ENCODE measurements at regions not wholly inside any gene's neighbourhood (a gene's known extent, or its start where the extent isn't known, plus 50 kb on each side); places are given as distances from the start of the nearest gene placed in this dataset.

GRCh38 chr17:70313086-70313852 lies 143.9 kb downstream of the KCNJ2 start:
- H3K4me3 ChIP-seq, result no peak overlapping the region
- 59% methylated on average over 11 of the region's 11 CpGs for WGBS
- no peak for DNase-seq (ENCODE audit: low spot score in 2 of 2)
- no peaks in the 10 kb centered on the region for H3K9me3 ChIP-seq
- no peak overlapping the region for H3K27ac ChIP-seq
- TF ChIP-seq CTCF (IDR thresholded peaks at IDR 0.05) (no peak), EP300 (IDR thresholded peaks at IDR 0.05) (no peak), POLR2A (IDR thresholded peaks at IDR 0.05) (no peak), POLR2AphosphoS5 (IDR thresholded peaks at IDR 0.05) (no peak)
- H3K27me3 ChIP-seq, result no peaks in the 10 kb centered on the region
- no peaks in the 10 kb centered on the region for H3K36me3 ChIP-seq
- no peaks in the 10 kb centered on the region for H3K4me1 ChIP-seq

- no peak for DNase-seq (ENCODE audit: low spot score in 2 of 2)
- Histone ChIP-seq H3K9me3 (no peaks in the 10 kb centered on the region), H3K27ac (no peak overlapping the region), H3K4me1 (no peaks in the 10 kb centered on the region), H3K27me3 (no peaks in the 10 kb centered on the region), H3K36me3 (no peaks in the 10 kb centered on the region), H3K4me3 (no peak overlapping the region)
- WGBS, result 84% methylated on average over 2 of the region's 2 CpGs
- TF ChIP-seq CTCF (IDR thresholded peaks at IDR 0.05), result no peak
Measured at GRCh38 chr17:70314096-70314495, 144.8 kb downstream of the KCNJ2 start.

GRCh38 chr17:70314506-70314905 lies 145.2 kb downstream of the KCNJ2 start:
- Histone ChIP-seq H3K27me3 (no peaks in the 10 kb centered on the region), H3K4me1 (no peaks in the 10 kb centered on the region), H3K36me3 (no peaks in the 10 kb centered on the region), H3K9me3 (no peaks in the 10 kb centered on the region), H3K27ac (no peak overlapping the region), H3K4me3 (no peak overlapping the region)
- WGBS, result 81% methylated on average over 6 of the region's 6 CpGs
- DNase-seq (ENCODE audit: low spot score in 2 of 2), result no peak
- TF ChIP-seq POLR2A (IDR thresholded peaks at IDR 0.05) (no peak), POLR2AphosphoS5 (IDR thresholded peaks at IDR 0.05) (no peak), CTCF (IDR thresholded peaks at IDR 0.05) (no peak), EP300 (IDR thresholded peaks at IDR 0.05) (no peak)

- WGBS, result 36% methylated on average over 1 of the region's 1 CpG
- Histone ChIP-seq H3K27me3 (no peaks in the 10 kb centered on the region), H3K36me3 (no peaks in the 10 kb centered on the region), H3K27ac (no peak overlapping the region), H3K4me1 (no peaks in the 10 kb centered on the region), H3K4me3 (no peak overlapping the region), H3K9me3 (no peaks in the 10 kb centered on the region)
- no peak for TF ChIP-seq EP300 (IDR thresholded peaks at IDR 0.05)
- no peak for TF ChIP-seq POLR2AphosphoS5 (IDR thresholded peaks at IDR 0.05)
- no peak for TF ChIP-seq POLR2A (IDR thresholded peaks at IDR 0.05)
- TF ChIP-seq CTCF (IDR thresholded peaks at IDR 0.05), result no peak
- no peak for DNase-seq (ENCODE audit: low spot score in 2 of 2)
Measured at GRCh38 chr17:70317421-70317820, 148.1 kb downstream of the KCNJ2 start.

GRCh38 chr17:70318051-70318450 lies 148.7 kb downstream of the KCNJ2 start:
- H3K9me3 ChIP-seq, result no peaks in the 10 kb centered on the region
- DNase-seq (ENCODE audit: low spot score in 2 of 2), result no peak
- H3K4me1 ChIP-seq, result no peaks in the 10 kb centered on the region
- TF ChIP-seq EP300 (IDR thresholded peaks at IDR 0.05) (no peak), POLR2A (IDR thresholded peaks at IDR 0.05) (no peak), POLR2AphosphoS5 (IDR thresholded peaks at IDR 0.05) (no peak), CTCF (IDR thresholded peaks at IDR 0.05) (no peak)
- 68% methylated on average over 3 of the region's 3 CpGs for WGBS
- H3K27me3 ChIP-seq, result no peaks in the 10 kb centered on the region
- H3K4me3 ChIP-seq, result no peak overlapping the region
- no peak overlapping the region for H3K27ac ChIP-seq
- H3K36me3 ChIP-seq, result no peaks in the 10 kb centered on the region
